Neuronal stem cell (in vitro differentiated cells): ENCODE measurements at regions not wholly inside any gene's neighbourhood (a gene's known extent, or its start where the extent isn't known, plus 50 kb on each side); places are given as distances from the start of the nearest gene placed in this dataset.

Source experiments
- DNase-seq: peaks from one replicate; pipeline ENCODE4 v3.0.0-alpha.2; 2013; ENCODE audit warnings: low spot score
- H2AFZ ChIP-seq: one replicate; pipeline ENCODE4 v1.6.1; 2013; ENCODE audit warnings: mild to moderate bottlenecking, low read length, inconsistent platforms
- H2AK5ac ChIP-seq: 2 replicates; pipeline ENCODE4 v1.6.1; 2013; ENCODE audit warnings: low read depth, mild to moderate bottlenecking, inconsistent platforms, low read length, moderate library complexity, mixed read lengths
- H2BK120ac ChIP-seq: 2 replicates; pipeline ENCODE4 v1.6.1; 2013; ENCODE audit warnings: low read depth, mild to moderate bottlenecking, inconsistent platforms, low read length, moderate library complexity, mixed read lengths
- H2BK12ac ChIP-seq: one replicate; pipeline ENCODE4 v1.6.1; 2013; ENCODE audit warnings: low read length, inconsistent platforms
- H2BK15ac ChIP-seq: 2 replicates; pipeline ENCODE4 v1.6.1; 2013; ENCODE audit warnings: mild to moderate bottlenecking, low read length, inconsistent platforms, mixed read lengths
- H2BK5ac ChIP-seq: one replicate; pipeline ENCODE4 v1.6.1; 2013; ENCODE audit warnings: inconsistent platforms, mild to moderate bottlenecking, low read length, moderate library complexity
- H3K14ac ChIP-seq: one replicate; pipeline ENCODE4 v1.6.1; 2013; ENCODE audit warnings: low read length, inconsistent platforms
- H3K18ac ChIP-seq: 2 replicates; pipeline ENCODE4 v1.6.1; 2013; ENCODE audit warnings: low read length, inconsistent platforms
- H3K23ac ChIP-seq: 2 replicates; pipeline ENCODE4 v1.6.1; 2013; ENCODE audit warnings: low read depth, mild to moderate bottlenecking, mixed read lengths, low read length, inconsistent platforms; ENCODE audit not compliant: poor library complexity
- H3K27ac ChIP-seq: replicated peaks from 3 replicates; pipeline ENCODE4 v1.5.1; 2013; ENCODE audit warnings: low read length, inconsistent platforms
- H3K27me3 ChIP-seq, 3 experiments: 2 replicates each; pipeline ENCODE4 v1.6.1; 2013; ENCODE audit warnings: low read length in 3 of 3, mild to moderate bottlenecking in 2 of 3, inconsistent platforms in 1 of 3, low read depth in 1 of 3, mixed read lengths in 1 of 3, moderate library complexity in 1 of 3; ENCODE audit not compliant: control insufficient read depth in 3 of 3, insufficient read depth in 3 of 3
- H3K36me3 ChIP-seq, 2 donors: replicated peaks in 1 of 2; 2 replicates each; pipeline ENCODE4 v1.6.1; 2013; ENCODE audit warnings: low read length in 2 of 2; ENCODE audit not compliant: control insufficient read depth in 2 of 2, insufficient read depth in 2 of 2
- H3K4ac ChIP-seq: 2 replicates; pipeline ENCODE4 v1.6.1; 2013; ENCODE audit warnings: inconsistent platforms, mild to moderate bottlenecking, low read length, moderate library complexity
- H3K4me1 ChIP-seq, 2 donors: 1 replicate in 1 of 2; 2 replicates in 1 of 2; pipeline ENCODE4 v1.6.1; 2013; ENCODE audit warnings: low read length in 2 of 2, low read depth in 1 of 2; ENCODE audit not compliant: control insufficient read depth in 2 of 2, insufficient read depth in 1 of 2
- H3K4me2 ChIP-seq: one replicate; pipeline ENCODE4 v1.6.1; 2013; ENCODE audit warnings: mild to moderate bottlenecking, low read length, inconsistent platforms; ENCODE audit not compliant: insufficient read depth, poor library complexity, severe bottlenecking
- H3K4me3 ChIP-seq, 2 donors: 2 replicates each; pipeline ENCODE4 v1.5.1; 2013; ENCODE audit warnings: low read length in 2 of 2, mild to moderate bottlenecking in 2 of 2, inconsistent platforms in 1 of 2, moderate library complexity in 1 of 2
- H3K79me1 ChIP-seq: one replicate; pipeline ENCODE4 v1.6.1; 2013; ENCODE audit warnings: low read depth, mild to moderate bottlenecking, inconsistent platforms, low read length, moderate library complexity
- H3K9ac ChIP-seq: one replicate; pipeline ENCODE4 v1.6.1; 2013; ENCODE audit warnings: mild to moderate bottlenecking, low read depth, low read length, inconsistent platforms; ENCODE audit not compliant: poor library complexity
- H3K9me3 ChIP-seq, 2 donors: replicated peaks in 1 of 2; 2 replicates each; pipeline versions ENCODE3 to v1.6.1; 2013; ENCODE audit warnings: low read length in 2 of 2, mild to moderate bottlenecking in 2 of 2, inconsistent platforms in 1 of 2, low read depth in 1 of 2, mixed read lengths in 1 of 2, moderate library complexity in 1 of 2; ENCODE audit not compliant: control insufficient read depth in 2 of 2, insufficient read depth in 1 of 2
- H4K8ac ChIP-seq: one replicate; pipeline ENCODE4 v1.6.1; 2013; ENCODE audit warnings: low read depth, mild to moderate bottlenecking, inconsistent platforms, low read length, moderate library complexity
- H4K91ac ChIP-seq: one replicate; pipeline ENCODE4 v1.6.1; 2013; ENCODE audit warnings: low read length, low read depth, mild to moderate bottlenecking, inconsistent platforms; ENCODE audit not compliant: poor library complexity
- WGBS, 2 donors: extraction: QIAGEN DNeasy Blood & Tissue Kit; methylation state at CpG; one replicate each; pipeline ENCODE4 v1.1.7; 2013; ENCODE audit warnings: missing lambda C conversion rate in 2 of 2, mixed read lengths in 1 of 2; ENCODE audit not compliant: insufficient read length in 2 of 2, insufficient replicate concordance in 1 of 2; ENCODE audit errors: extremely low coverage in 2 of 2; 5-methylcytosine and 5-hydroxymethylcytosine counted together

DNA sequence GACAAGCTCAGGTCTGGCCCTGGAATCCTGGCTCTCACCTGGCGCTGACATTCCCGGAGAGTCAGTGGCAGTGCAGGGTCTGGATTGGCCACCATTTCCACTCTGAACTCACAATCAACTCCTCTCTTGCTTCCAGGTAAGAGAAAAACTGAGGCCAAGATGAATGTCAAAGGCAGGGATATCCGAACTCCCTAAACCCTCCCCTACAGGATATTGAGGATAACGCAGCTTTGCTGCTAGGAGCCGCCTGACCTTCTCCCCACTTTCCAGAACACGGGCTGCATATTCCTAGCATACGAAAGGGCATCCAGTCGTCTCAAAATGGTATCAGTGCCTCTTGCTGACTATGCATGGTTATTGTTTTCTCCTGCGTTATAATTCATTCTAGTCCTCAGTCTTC lies 473.4 kb downstream of the SOX9 start:
- Histone ChIP-seq H2BK120ac (no peak overlapping the region), H2BK5ac (no peak overlapping the region), H2BK15ac (no peak overlapping the region), H3K4me2 (no peak overlapping the region), H3K14ac (no peak overlapping the region), H3K9me3 (no peaks in the 10 kb centered on the region), H4K8ac (no peak overlapping the region), H3K36me3 (no peaks in the 10 kb centered on the region), H3K4me3 (no peak overlapping the region), H2AK5ac (no peak overlapping the region), H3K79me1 (no peaks in the 10 kb centered on the region), H3K23ac (no peak overlapping the region), H3K27me3 (peaks cover 0 to 22% (median 6%) of the 10 kb centered on the region in 3 experiments), H3K18ac (no peak overlapping the region), H3K4ac (no peak overlapping the region), H2AFZ (no peak overlapping the region), H3K27ac (no peak overlapping the region), H3K9ac (no peak overlapping the region), H3K4me1 (peaks cover 7% of the 10 kb centered on the region in 2 donors), H2BK12ac (no peak overlapping the region), H4K91ac (no peak overlapping the region)
- WGBS, 2 donors, result no CpG with 5 or more reads among the region's 9 CpGs
- no peak for DNase-seq
